ENCODE measurements at regions not wholly inside any gene's neighbourhood (a gene's known extent, or its start where the extent isn't known, plus 50 kb on each side); places are given as distances from the start of the nearest gene placed in this dataset.

DNA sequence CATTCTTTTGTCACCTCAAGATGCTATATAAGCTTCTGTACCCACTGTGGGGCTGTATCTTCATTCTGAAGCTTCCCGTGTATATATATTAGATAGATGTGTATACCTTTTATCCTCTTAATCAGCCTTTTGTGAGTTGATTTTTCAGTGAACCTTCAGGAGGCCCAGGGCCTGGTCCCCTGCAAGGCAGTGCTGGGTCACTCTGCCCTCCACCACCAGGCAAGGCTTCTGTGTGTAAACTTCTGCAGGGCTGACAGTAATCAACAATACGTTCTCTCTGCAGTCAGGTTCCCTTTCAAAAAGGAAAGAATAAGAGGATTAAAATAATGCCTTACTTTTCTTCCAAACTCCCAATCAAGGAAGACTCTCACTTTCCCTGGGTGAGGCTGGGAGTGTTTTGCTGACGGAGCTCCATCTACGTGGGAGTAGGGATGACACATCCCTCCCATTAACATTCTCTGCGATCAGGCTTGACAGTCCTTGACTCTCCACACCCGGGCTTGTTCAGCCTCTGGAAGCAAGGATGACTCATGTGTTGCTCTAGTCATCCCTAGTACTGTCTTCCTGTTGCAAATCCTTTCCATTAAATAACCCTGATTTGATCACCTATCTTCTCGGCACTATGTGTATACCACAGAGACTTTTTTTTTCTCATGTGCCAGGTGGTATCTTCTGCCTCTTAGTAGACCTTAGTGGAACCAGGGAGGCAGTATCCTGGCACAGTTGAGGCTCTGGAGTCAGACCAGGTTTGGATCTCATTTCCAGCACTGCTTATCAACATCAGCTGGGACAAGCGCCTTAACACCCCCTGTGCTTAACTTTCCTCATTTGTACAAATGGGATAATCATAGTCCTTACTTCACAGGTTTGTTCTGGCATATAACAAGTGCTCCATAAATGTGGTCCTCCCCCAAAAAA, 70.3 kb upstream of the KCNK1 start:
- Mint-ChIP-seq H3K36me3 (ENCODE audit: low read depth, unreplicated experiment) (no peaks in the 10 kb centered on the region), H3K4me3 (ENCODE audit: unreplicated experiment) (no peak overlapping the region), H3K27me3 (ENCODE audit: unreplicated experiment) (no peaks in the 10 kb centered on the region), H3K4me1 (ENCODE audit: unreplicated experiment) (peaks cover 23% of the 10 kb centered on the region), H3K27ac (ENCODE audit: unreplicated experiment) (no peak overlapping the region), H3K9me3 (ENCODE audit: unreplicated experiment) (no peaks in the 10 kb centered on the region)
- TF ChIP-seq, protein P1, sequence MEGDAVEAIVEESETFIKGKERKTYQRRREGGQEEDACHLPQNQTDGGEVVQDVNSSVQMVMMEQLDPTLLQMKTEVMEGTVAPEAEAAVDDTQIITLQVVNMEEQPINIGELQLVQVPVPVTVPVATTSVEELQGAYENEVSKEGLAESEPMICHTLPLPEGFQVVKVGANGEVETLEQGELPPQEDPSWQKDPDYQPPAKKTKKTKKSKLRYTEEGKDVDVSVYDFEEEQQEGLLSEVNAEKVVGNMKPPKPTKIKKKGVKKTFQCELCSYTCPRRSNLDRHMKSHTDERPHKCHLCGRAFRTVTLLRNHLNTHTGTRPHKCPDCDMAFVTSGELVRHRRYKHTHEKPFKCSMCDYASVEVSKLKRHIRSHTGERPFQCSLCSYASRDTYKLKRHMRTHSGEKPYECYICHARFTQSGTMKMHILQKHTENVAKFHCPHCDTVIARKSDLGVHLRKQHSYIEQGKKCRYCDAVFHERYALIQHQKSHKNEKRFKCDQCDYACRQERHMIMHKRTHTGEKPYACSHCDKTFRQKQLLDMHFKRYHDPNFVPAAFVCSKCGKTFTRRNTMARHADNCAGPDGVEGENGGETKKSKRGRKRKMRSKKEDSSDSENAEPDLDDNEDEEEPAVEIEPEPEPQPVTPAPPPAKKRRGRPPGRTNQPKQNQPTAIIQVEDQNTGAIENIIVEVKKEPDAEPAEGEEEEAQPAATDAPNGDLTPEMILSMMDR (IDR thresholded peaks at IDR 0.05; ENCODE audit: unreplicated experiment): no peak
- no peak for DNase-seq (ENCODE audit: low spot score)

- TF ChIP-seq, protein P1 (IDR thresholded peaks at IDR 0.05; ENCODE audit: unreplicated experiment): no peak
- H3K27ac Mint-ChIP-seq (ENCODE audit: unreplicated experiment): no peak overlapping the region
- no peaks in the 10 kb centered on the region for H3K27me3 Mint-ChIP-seq (ENCODE audit: unreplicated experiment)
- no peaks in the 10 kb centered on the region for H3K9me3 Mint-ChIP-seq (ENCODE audit: unreplicated experiment)
- DNase-seq (ENCODE audit: low spot score): no peak
- H3K36me3 Mint-ChIP-seq (ENCODE audit: low read depth, unreplicated experiment): no peaks in the 10 kb centered on the region
- H3K4me1 Mint-ChIP-seq (ENCODE audit: unreplicated experiment): peaks cover 23% of the 10 kb centered on the region
- H3K4me3 Mint-ChIP-seq (ENCODE audit: unreplicated experiment): no peak overlapping the region
These were observed 69.6 kb upstream of the KCNK1 start for GRCh38 chr1:233544304-233544703.

DNA sequence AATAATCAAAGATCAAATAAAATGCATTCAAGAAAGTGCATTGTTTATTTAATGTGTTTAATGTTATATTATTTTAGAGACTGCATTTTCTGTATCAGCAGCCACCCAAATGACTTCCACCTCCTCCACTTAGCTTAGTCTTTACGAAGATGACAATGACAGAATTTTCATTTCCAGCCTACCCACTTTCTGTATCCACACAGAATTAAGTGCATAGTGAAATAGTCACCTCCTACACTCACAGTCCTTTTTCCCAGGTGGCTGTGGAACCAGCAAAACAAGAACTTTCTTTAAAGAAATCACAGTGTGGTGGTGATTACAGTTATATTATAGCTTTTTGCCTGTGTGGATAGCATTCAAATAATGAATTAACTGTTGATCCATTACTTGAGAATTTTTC, 66.2 kb upstream of the KCNK1 start:
- H3K36me3 Mint-ChIP-seq (ENCODE audit: low read depth, unreplicated experiment): no peaks in the 10 kb centered on the region
- DNase-seq (ENCODE audit: low spot score): no peak
- no peak overlapping the region for H3K27ac Mint-ChIP-seq (ENCODE audit: unreplicated experiment)
- TF ChIP-seq, protein P1 (IDR thresholded peaks at IDR 0.05; ENCODE audit: unreplicated experiment): no peak
- no peaks in the 10 kb centered on the region for H3K9me3 Mint-ChIP-seq (ENCODE audit: unreplicated experiment)
- no peaks in the 10 kb centered on the region for H3K27me3 Mint-ChIP-seq (ENCODE audit: unreplicated experiment)
- no peak overlapping the region for H3K4me3 Mint-ChIP-seq (ENCODE audit: unreplicated experiment)
- peaks cover 18% of the 10 kb centered on the region for H3K4me1 Mint-ChIP-seq (ENCODE audit: unreplicated experiment)

DNA sequence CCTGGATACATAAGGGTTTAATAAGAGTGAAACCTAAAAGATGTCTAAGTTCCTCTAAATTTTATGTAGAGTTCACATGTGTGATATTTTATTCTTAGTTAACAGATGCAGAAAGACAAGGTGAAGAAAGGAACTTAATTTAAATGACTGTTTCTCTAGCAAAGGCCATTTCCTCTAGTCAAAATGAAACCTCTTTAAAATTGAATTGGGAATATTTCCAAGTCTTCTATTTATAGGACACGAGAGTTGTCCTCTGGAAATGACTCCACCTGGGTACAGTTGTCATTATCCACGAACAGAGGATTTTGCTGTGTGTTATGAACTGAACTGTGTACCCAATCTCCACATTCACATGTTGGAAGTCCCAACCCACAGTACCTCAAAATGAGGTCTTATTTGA, 64.5 kb upstream of the KCNK1 start:
- TF ChIP-seq, protein P1 (IDR thresholded peaks at IDR 0.05; ENCODE audit: unreplicated experiment): no peak
- no peaks in the 10 kb centered on the region for H3K36me3 Mint-ChIP-seq (ENCODE audit: low read depth, unreplicated experiment)
- H3K27ac Mint-ChIP-seq (ENCODE audit: unreplicated experiment): no peak overlapping the region

GRCh38 chr1:233549917-233550316, 64.0 kb upstream of the KCNK1 start:
- Mint-ChIP-seq H3K9me3 (ENCODE audit: unreplicated experiment) (no peaks in the 10 kb centered on the region), H3K4me1 (ENCODE audit: unreplicated experiment) (no peaks in the 10 kb centered on the region), H3K27me3 (ENCODE audit: unreplicated experiment) (no peaks in the 10 kb centered on the region), H3K4me3 (ENCODE audit: unreplicated experiment) (no peak overlapping the region), H3K36me3 (ENCODE audit: low read depth, unreplicated experiment) (no peaks in the 10 kb centered on the region), H3K27ac (ENCODE audit: unreplicated experiment) (no peak overlapping the region)
- no peak for DNase-seq (ENCODE audit: low spot score)
- TF ChIP-seq, protein P1 (IDR thresholded peaks at IDR 0.05; ENCODE audit: unreplicated experiment): no peak

More for the DNA sequence above, 64.5 kb upstream of the KCNK1 start:
- Mint-ChIP-seq H3K4me1 (ENCODE audit: unreplicated experiment) (peaks cover 4% of the 10 kb centered on the region), H3K4me3 (ENCODE audit: unreplicated experiment) (no peak overlapping the region), H3K9me3 (ENCODE audit: unreplicated experiment) (no peaks in the 10 kb centered on the region), H3K27me3 (ENCODE audit: unreplicated experiment) (no peaks in the 10 kb centered on the region)
- no peak for DNase-seq (ENCODE audit: low spot score)

All from endothelial cell (in vitro differentiated cells).